ENCODE measurements at regions not wholly inside any gene's neighbourhood (a gene's known extent, or its start where the extent isn't known, plus 50 kb on each side); places are given as distances from the start of the nearest gene placed in this dataset.

GRCh38 chr2:120670371-120670770 lies 65.3 kb upstream of the GLI2 start:
- DNase-seq, result no peak
- CTCF ChIA-PET, result no interaction called here
- Mint-ChIP-seq H3K4me3 (ENCODE audit: low read depth, unreplicated experiment) (peak overlapping the region; percentile 27), H3K27me3 (ENCODE audit: unreplicated experiment) (peaks cover 92% of the 10 kb centered on the region), H3K4me1 (ENCODE audit: low read depth, unreplicated experiment) (peaks cover 8% of the 10 kb centered on the region), H3K9me3 (ENCODE audit: low read depth, unreplicated experiment) (peaks cover 6% of the 10 kb centered on the region), H3K36me3 (ENCODE audit: insufficient read depth, unreplicated experiment) (no peaks in the 10 kb centered on the region), H3K27ac (ENCODE audit: unreplicated experiment) (no peak overlapping the region)
- no peak for TF ChIP-seq CTCF (IDR thresholded peaks at IDR 0.05; ENCODE audit: unreplicated experiment)
- intact Hi-C loops (cut with micrococcal nuclease; ENCODE audit: unreplicated experiment), result loop anchor here (10.0 kb wide), 1 partner anchor 116 kb away; no protein-coding TSS in a partner anchor
- BruUV-seq (replicated peaks), result no TSS peak

- Mint-ChIP-seq H3K36me3 (ENCODE audit: insufficient read depth, unreplicated experiment) (no peaks in the 10 kb centered on the region), H3K4me3 (ENCODE audit: low read depth, unreplicated experiment) (peak overlapping the region; percentile 27), H3K27ac (ENCODE audit: unreplicated experiment) (no peak overlapping the region), H3K4me1 (ENCODE audit: low read depth, unreplicated experiment) (peaks cover 8% of the 10 kb centered on the region), H3K27me3 (ENCODE audit: unreplicated experiment) (peaks cover 96% of the 10 kb centered on the region), H3K9me3 (ENCODE audit: low read depth, unreplicated experiment) (peaks cover 6% of the 10 kb centered on the region)
- CTCF ChIA-PET, result no interaction called here
- no peak for DNase-seq
- no peak for TF ChIP-seq CTCF (IDR thresholded peaks at IDR 0.05; ENCODE audit: unreplicated experiment)
- intact Hi-C loops (cut with micrococcal nuclease; ENCODE audit: unreplicated experiment), result loop anchor here (10.0 kb wide), 1 partner anchor 116 kb away; no protein-coding TSS in a partner anchor
- BruUV-seq (replicated peaks), result no TSS peak
Observed at GRCh38 chr2:120670771-120671480, 64.7 kb upstream of the GLI2 start.

- Mint-ChIP-seq H3K4me1 (ENCODE audit: low read depth, unreplicated experiment) (peaks cover 8% of the 10 kb centered on the region), H3K4me3 (ENCODE audit: low read depth, unreplicated experiment) (no peak overlapping the region), H3K9me3 (ENCODE audit: low read depth, unreplicated experiment) (no peaks in the 10 kb centered on the region), H3K27me3 (ENCODE audit: unreplicated experiment) (peaks cover 96% of the 10 kb centered on the region), H3K36me3 (ENCODE audit: insufficient read depth, unreplicated experiment) (no peaks in the 10 kb centered on the region), H3K27ac (ENCODE audit: unreplicated experiment) (no peak overlapping the region)
- CTCF ChIA-PET, result no interaction called here
- TF ChIP-seq CTCF (IDR thresholded peaks at IDR 0.05; ENCODE audit: unreplicated experiment), result no peak
- intact Hi-C loops (cut with micrococcal nuclease; ENCODE audit: unreplicated experiment), result loop anchor here (10.0 kb wide), 1 partner anchor 118 kb away; no protein-coding TSS in a partner anchor
- no TSS peak for BruUV-seq (replicated peaks)
- no peak for DNase-seq
Observed at GRCh38 chr2:120672526-120673204, 63.0 kb upstream of the GLI2 start.

GRCh38 chr2:120673205-120673550 lies 62.5 kb upstream of the GLI2 start:
- no peaks in the 10 kb centered on the region for H3K36me3 Mint-ChIP-seq (ENCODE audit: insufficient read depth, unreplicated experiment)
- intact Hi-C loops (cut with micrococcal nuclease; ENCODE audit: unreplicated experiment), result loop anchor here (10.0 kb wide), 1 partner anchor 118 kb away; no protein-coding TSS in a partner anchor
- H3K27me3 Mint-ChIP-seq (ENCODE audit: unreplicated experiment), result peaks cover 96% of the 10 kb centered on the region
- no peak for TF ChIP-seq CTCF (IDR thresholded peaks at IDR 0.05; ENCODE audit: unreplicated experiment)
- no peak overlapping the region for H3K27ac Mint-ChIP-seq (ENCODE audit: unreplicated experiment)
- CTCF ChIA-PET, result no interaction called here
- no peak for DNase-seq
- H3K9me3 Mint-ChIP-seq (ENCODE audit: low read depth, unreplicated experiment), result no peaks in the 10 kb centered on the region
- BruUV-seq (replicated peaks), result no TSS peak
- no peak overlapping the region for H3K4me3 Mint-ChIP-seq (ENCODE audit: low read depth, unreplicated experiment)
- H3K4me1 Mint-ChIP-seq (ENCODE audit: low read depth, unreplicated experiment), result peaks cover 8% of the 10 kb centered on the region

Data from Calu3 (cell line).